Naive thymus-derived CD4-positive, alpha-beta T cell (primary cell): ENCODE measurements at regions not wholly inside any gene's neighbourhood (a gene's known extent, or its start where the extent isn't known, plus 50 kb on each side); places are given as distances from the start of the nearest gene placed in this dataset.

Source experiments
- ATAC-seq: fragments of 150-1000 bp; cut with Tn5 transposase; 2 replicates; pipeline ENCODE4 v1.10.0; 2021; ENCODE audit warnings: mild to moderate bottlenecking, moderate library complexity
- CTCF ChIA-PET: fragments of 350-600 bp; sonication (Branson Sonifier 250); formaldehyde crosslinking; loops from one replicate; lab custom pipeline; 2021; ENCODE audit warnings: antibody characterized with exemption; lab: Charles Lee
- POLR2A ChIA-PET: fragments of 350-600 bp; sonication (Branson Sonifier 250); formaldehyde crosslinking; loops from one replicate; lab custom pipeline; 2021; ENCODE audit warnings: antibody characterized with exemption, inconsistent platforms; lab: Charles Lee
- DNase-seq, 9 donors: peaks; one replicate each; pipeline versions ENCODE4 v3.0.0 to v3.0.0-alpha.2; 2020 to 2022; ENCODE audit warnings: mixed read lengths in 1 of 9
- H3K27ac ChIP-seq: one replicate; pipeline ENCODE4 v1.7.0; 2013; ENCODE audit warnings: mild to moderate bottlenecking, low read depth, low read length, moderate library complexity
- H3K27me3 ChIP-seq, 2 donors: one replicate each; pipeline ENCODE4 v1.7.0; 2013; ENCODE audit warnings: low read length in 2 of 2, mild to moderate bottlenecking in 2 of 2, moderate library complexity in 2 of 2; ENCODE audit not compliant: control insufficient read depth in 2 of 2, insufficient read depth in 2 of 2
- H3K36me3 ChIP-seq, 3 experiments: 1 replicate in 2 of 3; 2 replicates in 1 of 3; pipeline ENCODE4 v1.7.0; 2013; ENCODE audit warnings: low read length in 3 of 3, mild to moderate bottlenecking in 3 of 3, moderate library complexity in 1 of 3; ENCODE audit not compliant: insufficient read depth in 3 of 3, control insufficient read depth in 2 of 3
- H3K4me1 ChIP-seq, 2 donors: one replicate each; pipeline ENCODE4 v1.7.0; 2013; ENCODE audit warnings: low read length in 2 of 2, mild to moderate bottlenecking in 2 of 2, moderate library complexity in 1 of 2; ENCODE audit not compliant: control insufficient read depth in 2 of 2, insufficient read depth in 2 of 2
- H3K4me3 ChIP-seq: 2 replicates; pipeline ENCODE4 v1.7.0; 2013; ENCODE audit warnings: mild to moderate bottlenecking, low read length
- H3K9me3 ChIP-seq, 3 experiments: 1 replicate in 2 of 3; 2 replicates in 1 of 3; pipeline ENCODE4 v1.7.0; 2013; ENCODE audit warnings: low read length in 3 of 3; ENCODE audit not compliant: control insufficient read depth in 2 of 3
- H3K27ac Mint-ChIP-seq, 9 donors: one replicate each; pipeline ENCODE4 v1.8.0; 2020 to 2022; ENCODE audit warnings: mixed read lengths in 9 of 9, mild to moderate bottlenecking in 8 of 9, moderate library complexity in 5 of 9, inconsistent platforms in 2 of 9
- H3K27me3 Mint-ChIP-seq, 5 donors: one replicate each; pipeline ENCODE4 v1.8.0; 2021 to 2022; ENCODE audit warnings: mixed read lengths in 5 of 5, mild to moderate bottlenecking in 1 of 5
- H3K36me3 Mint-ChIP-seq, 5 donors: one replicate each; pipeline ENCODE4 v1.8.0; 2020 to 2022; ENCODE audit warnings: mixed read lengths in 5 of 5, mild to moderate bottlenecking in 3 of 5, inconsistent platforms in 1 of 5
- H3K4me1 Mint-ChIP-seq, 7 donors: one replicate each; pipeline ENCODE4 v1.8.0; 2020 to 2022; ENCODE audit warnings: mixed read lengths in 7 of 7, mild to moderate bottlenecking in 3 of 7, inconsistent platforms in 1 of 7
- H3K4me3 Mint-ChIP-seq, 10 donors: one replicate each; pipeline ENCODE4 v1.8.0; 2020 to 2022; ENCODE audit warnings: mild to moderate bottlenecking in 10 of 10, mixed read lengths in 10 of 10, moderate library complexity in 6 of 10, inconsistent platforms in 2 of 10
- H3K9me3 Mint-ChIP-seq, 11 donors: one replicate each; pipeline ENCODE4 v1.8.0; 2020 to 2022; ENCODE audit warnings: mixed read lengths in 11 of 11, mild to moderate bottlenecking in 4 of 11, inconsistent platforms in 1 of 11, moderate library complexity in 1 of 11
- intact Hi-C, 2 donors: fragments of 100-400 bp; cut with micrococcal nuclease; formaldehyde crosslinking; loops; one replicate each; pipeline ENCODE4 v1.15.1; 2023

DNA sequence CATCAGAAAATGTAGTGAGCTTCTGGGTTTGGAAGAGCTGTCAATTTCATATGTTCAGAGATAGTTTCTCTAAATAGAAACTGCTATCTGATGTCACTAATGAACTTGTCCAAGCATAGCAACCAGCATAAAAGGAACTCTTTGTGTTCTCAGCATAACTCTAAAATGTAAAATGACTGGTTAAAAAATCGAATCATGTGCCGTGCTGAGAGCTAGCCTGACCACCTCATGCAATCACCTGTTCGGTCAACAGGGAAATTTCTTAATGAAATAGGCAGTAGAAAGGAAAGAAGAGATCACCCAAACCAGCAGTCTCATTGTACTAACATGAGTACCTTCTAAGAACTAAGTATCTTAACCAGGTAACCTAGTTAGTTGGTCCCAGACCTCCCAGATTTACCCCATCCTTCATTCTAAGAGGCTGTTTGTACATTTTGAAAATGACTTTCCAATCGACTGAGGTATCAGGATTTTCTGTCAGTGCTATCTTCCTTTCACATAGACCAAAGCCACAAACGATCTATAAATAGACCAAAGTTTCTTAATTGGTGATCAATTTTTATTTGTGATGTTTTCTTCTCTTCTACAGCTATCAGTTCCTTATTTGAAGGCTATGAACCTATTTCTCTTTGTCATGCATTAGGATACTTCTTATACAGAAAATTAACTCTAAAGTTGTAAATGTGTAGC, 147.3 kb downstream of the TLR5 start:
- intact Hi-C loops: no loop called here
- Histone ChIP-seq H3K27me3 (no peaks in the 10 kb centered on the region), H3K36me3 (no peaks in the 10 kb centered on the region), H3K27ac (no peak overlapping the region), H3K4me1 (no peaks in the 10 kb centered on the region), H3K4me3 (no peak overlapping the region), H3K9me3 (no peaks in the 10 kb centered on the region)
- H3K9me3 Mint-ChIP-seq: no peaks in the 10 kb centered on the region
- ATAC-seq (no peak), DNase-seq (no peak)
- H3K4me1 Mint-ChIP-seq: no peaks in the 10 kb centered on the region
- CTCF ChIA-PET: no interaction called here
- POLR2A ChIA-PET: no interaction called here
- no peak overlapping the region for H3K27ac Mint-ChIP-seq
- peaks cover 0 to 61% (median 24%) of the 10 kb centered on the region in 5 donors for H3K36me3 Mint-ChIP-seq
- H3K27me3 Mint-ChIP-seq: no peaks in the 10 kb centered on the region
- no peak overlapping the region for H3K4me3 Mint-ChIP-seq

DNA sequence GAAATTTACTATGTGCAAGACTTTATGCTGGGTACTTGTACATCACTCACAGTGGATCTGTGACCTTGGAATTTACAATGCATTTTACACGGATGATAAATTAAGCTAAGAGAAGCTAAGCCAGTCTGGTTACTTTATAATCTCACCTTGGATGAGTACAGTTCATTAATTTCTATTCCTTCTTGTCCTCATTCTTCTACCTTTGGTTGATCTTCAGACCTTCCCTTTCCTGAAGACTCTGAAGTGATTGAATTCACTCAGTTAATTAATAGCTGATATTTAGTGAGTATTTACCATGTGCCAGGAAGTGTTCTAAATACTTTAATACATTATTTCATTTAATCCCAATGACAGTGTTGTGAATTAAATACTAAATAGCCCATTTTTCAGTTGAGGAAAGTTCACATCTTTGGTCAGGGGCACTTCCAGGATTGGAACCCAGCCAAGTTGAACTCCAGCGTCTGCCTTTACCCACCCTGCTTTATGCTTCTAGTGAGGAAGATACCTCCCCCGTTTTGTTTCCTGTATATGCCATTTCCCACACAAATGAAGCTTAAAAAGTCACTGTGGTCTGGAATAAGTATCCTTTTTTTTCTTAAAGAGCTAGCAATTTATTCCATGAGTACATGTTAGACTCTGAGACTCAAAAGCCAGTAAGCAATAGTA, 146.6 kb downstream of the TLR5 start:
- Mint-ChIP-seq H3K27me3 (no peaks in the 10 kb centered on the region), H3K4me3 (no peak overlapping the region), H3K9me3 (no peaks in the 10 kb centered on the region), H3K27ac (no peak overlapping the region), H3K4me1 (no peaks in the 10 kb centered on the region), H3K36me3 (peaks cover 0 to 61% (median 26%) of the 10 kb centered on the region in 5 donors)
- DNase-seq: no peak
- no peaks in the 10 kb centered on the region for H3K36me3 ChIP-seq
- H3K27me3 ChIP-seq: no peaks in the 10 kb centered on the region
- H3K27ac ChIP-seq: no peak overlapping the region
- intact Hi-C loops: no loop called here
- H3K4me3 ChIP-seq: no peak overlapping the region
- no peaks in the 10 kb centered on the region for H3K4me1 ChIP-seq
- ChIA-PET CTCF (no interaction called here), POLR2A (no interaction called here)
- H3K9me3 ChIP-seq: no peaks in the 10 kb centered on the region
- ATAC-seq: no peak

DNA sequence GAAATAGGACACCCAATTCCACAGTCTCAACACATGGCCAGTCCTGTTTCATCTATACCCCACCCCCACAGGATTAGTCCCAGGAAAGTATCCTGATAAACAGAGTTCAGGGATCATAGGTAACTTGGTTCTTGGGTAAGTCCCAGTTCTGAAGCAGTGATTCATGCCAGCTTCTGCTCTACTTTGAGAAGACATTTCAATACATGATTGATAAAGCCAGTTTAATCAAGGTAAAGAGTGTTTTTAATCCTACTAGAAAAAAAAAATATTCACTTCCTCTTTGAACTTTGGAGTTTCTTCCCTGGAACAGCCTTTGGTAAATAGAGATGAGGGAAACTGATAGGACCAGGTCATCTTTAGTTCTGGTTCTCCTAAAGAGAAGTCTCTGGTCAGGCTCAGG, 142.4 kb downstream of the TLR5 start:
- Histone ChIP-seq H3K27me3 (no peaks in the 10 kb centered on the region), H3K27ac (no peak overlapping the region), H3K36me3 (peaks cover 0 to 30% (median 0%) of the 10 kb centered on the region in 3 experiments), H3K4me3 (no peak overlapping the region), H3K9me3 (no peaks in the 10 kb centered on the region), H3K4me1 (no peaks in the 10 kb centered on the region)
- Mint-ChIP-seq H3K9me3 (no peaks in the 10 kb centered on the region), H3K27me3 (no peaks in the 10 kb centered on the region), H3K36me3 (peaks cover 0 to 74% (median 36%) of the 10 kb centered on the region in 5 donors), H3K4me3 (no peak overlapping the region), H3K4me1 (no peaks in the 10 kb centered on the region), H3K27ac (no peak overlapping the region)
- DNase-seq (no peak), ATAC-seq (no peak)
- POLR2A ChIA-PET: no interaction called here
- intact Hi-C loops: no loop called here
- CTCF ChIA-PET: no interaction called here

DNA sequence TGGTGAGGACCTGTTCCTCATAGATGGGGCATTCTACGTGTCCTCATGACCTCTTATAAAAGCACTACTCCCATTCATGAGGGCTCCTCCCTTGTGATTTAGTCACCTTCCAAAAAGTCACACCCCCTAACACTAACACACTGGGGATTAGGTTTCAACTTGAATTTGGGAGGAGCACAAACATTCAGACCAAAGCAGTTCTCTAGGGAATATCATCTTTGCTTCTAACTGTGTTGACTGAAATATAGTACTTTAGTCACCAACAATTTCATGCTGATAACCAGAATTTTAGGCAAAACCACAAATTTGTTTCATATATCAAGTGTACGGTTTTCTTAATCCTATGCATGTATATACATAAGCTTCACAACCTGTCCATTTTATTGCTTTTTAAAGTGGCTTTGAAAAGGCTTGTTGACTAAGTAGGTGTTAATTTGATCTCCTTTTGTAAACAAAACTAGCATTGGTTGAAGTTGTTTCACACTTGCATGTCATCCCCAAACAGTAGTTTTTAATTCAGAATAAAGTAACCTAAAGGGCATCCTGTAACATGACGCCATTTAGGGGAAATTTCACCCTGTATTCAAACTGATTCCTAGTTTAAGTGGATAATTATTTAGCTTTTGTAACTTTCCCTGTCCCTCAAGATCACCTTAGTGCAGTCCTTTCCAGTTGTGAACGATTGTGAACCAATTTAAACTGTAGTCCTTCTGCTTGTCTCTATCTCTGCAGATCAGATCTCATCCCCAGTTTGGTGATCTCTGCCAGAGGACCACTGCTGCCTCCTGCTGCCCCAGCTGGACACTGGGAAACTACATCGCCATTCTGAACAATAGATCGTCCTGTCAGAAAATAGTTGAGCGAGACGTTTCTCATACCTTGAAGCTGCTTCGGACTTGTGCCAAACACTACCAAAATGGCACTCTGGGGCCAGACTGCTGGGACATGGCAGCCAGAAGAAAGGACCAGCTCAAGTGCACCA, 141.1 kb downstream of the TLR5 start:
- Mint-ChIP-seq H3K36me3 (peaks cover 0 to 62% (median 32%) of the 10 kb centered on the region in 5 donors), H3K4me1 (no peaks in the 10 kb centered on the region), H3K27me3 (no peaks in the 10 kb centered on the region)

DNA sequence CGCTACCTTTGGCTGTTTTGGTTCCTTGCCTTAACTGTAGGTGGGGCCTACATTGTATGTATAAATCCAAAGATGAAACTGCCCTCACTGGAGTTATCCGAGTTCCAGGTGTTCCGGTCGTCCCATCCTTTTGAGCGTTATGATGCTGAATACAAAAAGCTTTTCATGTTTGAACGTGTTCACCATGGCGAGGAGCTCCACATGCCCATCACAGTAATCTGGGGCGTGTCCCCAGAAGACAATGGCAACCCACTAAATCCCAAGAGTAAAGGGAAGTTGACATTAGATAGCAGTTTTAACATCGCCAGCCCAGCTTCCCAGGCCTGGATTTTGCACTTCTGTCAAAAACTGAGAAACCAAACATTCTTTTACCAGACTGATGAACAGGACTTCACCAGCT, 139.5 kb downstream of the TLR5 start:
- no peaks in the 10 kb centered on the region for H3K27me3 ChIP-seq
- Mint-ChIP-seq H3K36me3 (peaks cover 0 to 51% (median 32%) of the 10 kb centered on the region in 5 donors), H3K27ac (no peak overlapping the region), H3K4me3 (no peak overlapping the region), H3K27me3 (peaks cover 0 to 2% (median 0%) of the 10 kb centered on the region in 5 donors), H3K4me1 (no peaks in the 10 kb centered on the region), H3K9me3 (no peaks in the 10 kb centered on the region)
- H3K36me3 ChIP-seq: peaks cover 0 to 30% (median 0%) of the 10 kb centered on the region in 3 experiments
- intact Hi-C loops: no loop called here
- no peak overlapping the region for H3K27ac ChIP-seq
- ChIA-PET POLR2A (no interaction called here), CTCF (no interaction called here)
- no peaks in the 10 kb centered on the region for H3K4me1 ChIP-seq
- H3K4me3 ChIP-seq: no peak overlapping the region
- no peaks in the 10 kb centered on the region for H3K9me3 ChIP-seq
- ATAC-seq (no peak), DNase-seq (no peak)

More for the DNA sequence above, 141.1 kb downstream of the TLR5 start:
- Histone ChIP-seq H3K9me3 (no peaks in the 10 kb centered on the region), H3K4me3 (no peak overlapping the region), H3K4me1 (no peaks in the 10 kb centered on the region), H3K36me3 (peaks cover 0 to 30% (median 0%) of the 10 kb centered on the region in 3 experiments), H3K27ac (no peak overlapping the region), H3K27me3 (no peaks in the 10 kb centered on the region)
- Mint-ChIP-seq H3K27ac (no peak overlapping the region), H3K4me3 (no peak overlapping the region), H3K9me3 (no peaks in the 10 kb centered on the region)
- ATAC-seq: no peak
- ChIA-PET CTCF (no interaction called here), POLR2A (no interaction called here)
- DNase-seq: no peak
- intact Hi-C loops: no loop called here

DNA sequence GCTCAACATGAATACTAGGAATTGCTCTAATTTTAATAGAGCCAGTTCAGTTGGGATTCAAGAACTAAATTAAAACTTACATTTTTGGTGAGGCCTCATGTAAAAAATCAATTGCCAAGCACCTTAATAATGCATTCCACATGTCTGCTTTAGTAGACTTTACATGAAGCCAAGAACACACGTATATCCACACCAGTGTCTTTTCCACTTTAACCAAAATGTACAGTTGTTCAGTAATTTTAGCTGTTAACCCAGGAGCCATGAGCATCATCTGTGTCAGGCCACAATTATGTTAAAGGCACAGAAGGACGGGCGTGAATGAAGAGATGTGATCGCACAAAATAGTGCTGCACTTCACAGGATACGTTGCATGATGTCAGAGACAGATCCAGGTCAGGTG, 136.7 kb downstream of the TLR5 start:
- no peaks in the 10 kb centered on the region for H3K9me3 ChIP-seq
- CTCF ChIA-PET: no interaction called here
- no peak overlapping the region for H3K4me3 Mint-ChIP-seq
- H3K27ac Mint-ChIP-seq: no peak overlapping the region
- H3K4me1 Mint-ChIP-seq: no peaks in the 10 kb centered on the region
- POLR2A ChIA-PET: no interaction called here
- no peak overlapping the region for H3K4me3 ChIP-seq
- no peaks in the 10 kb centered on the region for H3K9me3 Mint-ChIP-seq
- no peaks in the 10 kb centered on the region for H3K27me3 ChIP-seq
- ATAC-seq (no peak), DNase-seq (no peak)
- H3K36me3 ChIP-seq: peaks cover 0 to 30% (median 0%) of the 10 kb centered on the region in 3 experiments
- peaks cover 0 to 14% (median 5%) of the 10 kb centered on the region in 5 donors for H3K27me3 Mint-ChIP-seq
- no peak overlapping the region for H3K27ac ChIP-seq
- intact Hi-C loops: no loop called here
- no peaks in the 10 kb centered on the region for H3K4me1 ChIP-seq
- peaks cover 0 to 35% (median 25%) of the 10 kb centered on the region in 5 donors for H3K36me3 Mint-ChIP-seq
